ENCODE measurements at regions not wholly inside any gene's neighbourhood (a gene's known extent, or its start where the extent isn't known, plus 50 kb on each side); places are given as distances from the start of the nearest gene placed in this dataset.

GRCh38 chr6:43867996-43868395 lies 98.0 kb downstream of the VEGFA start:
- ATAC-seq = no peak

GRCh38 chr6:43867246-43867645 lies 97.2 kb downstream of the VEGFA start:
- no peak for ATAC-seq

GRCh38 chr6:43865932-43866645 lies 96.1 kb downstream of the VEGFA start:
- no peak for ATAC-seq

GRCh38 chr6:43865086-43865485 lies 95.1 kb downstream of the VEGFA start:
- ATAC-seq = no peak

GRCh38 chr6:43862925-43863324 lies 92.9 kb downstream of the VEGFA start:
- no peak for ATAC-seq

- no peak for ATAC-seq
Observed at GRCh38 chr6:43861212-43861894, 91.3 kb downstream of the VEGFA start.

GRCh38 chr6:43860285-43860684 lies 90.3 kb downstream of the VEGFA start:
- ATAC-seq = no peak

- no peak for ATAC-seq
Observed at GRCh38 chr6:43859213-43859612, 89.2 kb downstream of the VEGFA start.

- ATAC-seq = no peak
Observed at GRCh38 chr6:43858161-43859153, 88.4 kb downstream of the VEGFA start.

GRCh38 chr6:43856005-43856765 lies 86.2 kb downstream of the VEGFA start:
- ATAC-seq = peak; percentile 35

GRCh38 chr6:43855247-43855646 lies 85.2 kb downstream of the VEGFA start:
- ATAC-seq = no peak

GRCh38 chr6:43853066-43853650 lies 83.1 kb downstream of the VEGFA start:
- no peak for ATAC-seq

GRCh38 chr6:43852350-43852864 lies 82.4 kb downstream of the VEGFA start:
- ATAC-seq = no peak

- ATAC-seq = no peak
Observed at GRCh38 chr6:43851204-43851865, 81.3 kb downstream of the VEGFA start.

GRCh38 chr6:43850314-43851203 lies 80.5 kb downstream of the VEGFA start:
- no peak for ATAC-seq

GRCh38 chr6:43849844-43850243 lies 79.8 kb downstream of the VEGFA start:
- no peak for ATAC-seq

GRCh38 chr6:43848671-43849391 lies 78.8 kb downstream of the VEGFA start:
- peak; percentile 29 for ATAC-seq

- ATAC-seq = peak; percentile 30
Observed at GRCh38 chr6:43847741-43848630, 78.0 kb downstream of the VEGFA start.

Data from esophagus mucosa (tissue), 1 donor.